GM18868 (cell line): ENCODE measurements at regions not wholly inside any gene's neighbourhood (a gene's known extent, or its start where the extent isn't known, plus 50 kb on each side); places are given as distances from the start of the nearest gene placed in this dataset.

ENCODE experiments used
- ATAC-seq: cut with Tn5 transposase; IDR thresholded peaks from one replicate; pipeline ENCODE4 v1.9.1; 2021; ENCODE audit warnings: mild to moderate bottlenecking, moderate library complexity; ENCODE audit not compliant: unreplicated experiment

GRCh38 chr6:21807299-21808044 lies 213.9 kb downstream of the SOX4 start:
- ATAC-seq = no peak

DNA sequence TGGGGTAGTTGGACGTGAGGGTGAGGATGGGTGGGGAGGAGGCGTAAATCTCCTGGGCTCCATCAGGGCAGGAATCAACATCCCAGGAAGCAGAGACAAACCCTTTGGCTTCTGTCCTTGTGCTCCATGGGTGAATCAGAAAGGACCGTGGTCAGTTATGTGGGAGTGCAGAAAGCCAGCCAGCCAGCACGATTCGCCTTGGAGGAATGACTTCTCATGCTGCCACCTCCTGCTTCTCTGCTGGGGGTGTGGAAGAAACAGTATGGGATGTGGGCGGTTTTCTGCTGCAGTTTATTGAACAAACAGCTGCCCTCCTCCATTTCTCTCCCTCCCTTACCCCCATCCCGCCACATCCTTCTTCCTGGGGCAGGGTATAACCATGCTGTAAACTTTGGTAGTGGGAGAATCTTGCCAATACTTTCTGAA lies 214.5 kb downstream of the SOX4 start:
- no peak for ATAC-seq

DNA sequence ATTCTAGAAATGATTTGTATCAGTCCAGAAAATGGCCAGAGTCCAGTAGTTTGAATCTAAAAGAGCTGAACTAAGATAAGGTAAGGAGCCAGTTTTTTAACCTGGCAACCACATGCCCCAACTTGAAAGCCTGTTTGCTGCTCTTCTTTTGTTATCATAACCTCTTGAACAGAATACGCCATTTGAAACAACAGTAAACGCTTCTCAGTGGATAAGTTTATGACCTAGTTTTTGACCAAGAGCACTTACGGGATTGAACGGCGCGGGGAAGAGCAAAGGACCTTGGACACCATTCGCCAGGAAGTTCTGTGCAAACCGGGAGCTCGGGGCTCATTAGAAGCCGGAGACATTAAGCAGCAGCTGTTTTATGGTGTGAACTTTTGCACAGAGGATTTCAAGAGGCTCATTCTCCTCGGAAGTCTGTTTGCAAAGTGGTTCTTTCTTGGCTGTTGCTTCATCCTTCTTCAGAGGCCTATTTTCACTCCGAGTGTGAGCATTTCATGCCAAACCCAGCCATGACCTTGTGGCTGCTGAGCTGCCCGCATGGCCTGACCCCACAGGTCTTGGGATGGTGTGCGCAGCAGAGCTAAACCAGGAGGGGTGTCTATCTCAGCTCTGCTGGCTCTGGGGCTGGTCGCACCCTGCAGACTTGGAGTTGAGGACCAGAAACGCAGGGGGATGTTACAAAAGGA lies 215.1 kb downstream of the SOX4 start:
- no peak for ATAC-seq

DNA sequence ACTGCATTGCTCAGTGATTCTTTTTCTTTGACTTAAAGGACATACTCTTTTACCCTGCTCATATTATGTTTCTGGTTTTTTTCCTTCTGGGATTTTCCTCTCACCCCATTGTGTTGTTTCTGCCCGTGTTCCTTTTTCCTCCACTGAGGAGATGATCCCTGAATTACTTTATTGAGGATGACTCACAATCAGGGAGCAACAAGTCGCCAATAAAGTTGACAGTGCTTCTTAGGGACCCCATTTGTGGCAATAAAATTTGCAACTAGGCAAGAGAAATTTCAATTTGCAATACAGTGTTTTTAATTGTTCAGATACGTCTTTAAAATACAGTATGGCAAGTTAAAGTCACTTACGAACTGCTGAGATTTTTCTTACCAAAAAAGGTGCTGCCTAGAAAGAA lies 217.9 kb downstream of the SOX4 start:
- ATAC-seq = no peak

- no peak for ATAC-seq
Observed at GRCh38 chr6:21816231-21816630, 222.7 kb downstream of the SOX4 start.

DNA sequence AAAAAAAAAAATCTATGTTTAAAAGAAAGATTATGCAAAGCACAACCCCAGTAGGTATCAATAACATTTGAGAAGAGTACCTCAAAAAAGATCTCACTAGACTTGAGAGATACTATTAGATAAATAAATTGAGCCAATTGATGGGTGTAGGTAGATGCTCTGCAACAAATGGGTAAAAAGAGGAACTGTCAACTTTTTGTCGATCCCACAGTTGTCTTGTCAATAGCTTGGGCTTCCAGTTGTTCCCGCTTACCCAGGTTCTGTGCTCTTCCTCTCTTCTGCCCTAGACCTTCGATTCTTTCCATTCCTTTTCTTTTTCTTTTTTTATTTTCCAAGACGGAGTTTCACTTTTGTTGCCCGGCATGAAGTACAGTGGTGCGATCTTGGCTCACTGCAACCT lies 226.9 kb downstream of the SOX4 start:
- ATAC-seq = no peak

GRCh38 chr6:21823371-21823770 lies 229.8 kb downstream of the SOX4 start:
- ATAC-seq = no peak

GRCh38 chr6:21824431-21825177 lies 231.1 kb downstream of the SOX4 start:
- no peak for ATAC-seq

DNA sequence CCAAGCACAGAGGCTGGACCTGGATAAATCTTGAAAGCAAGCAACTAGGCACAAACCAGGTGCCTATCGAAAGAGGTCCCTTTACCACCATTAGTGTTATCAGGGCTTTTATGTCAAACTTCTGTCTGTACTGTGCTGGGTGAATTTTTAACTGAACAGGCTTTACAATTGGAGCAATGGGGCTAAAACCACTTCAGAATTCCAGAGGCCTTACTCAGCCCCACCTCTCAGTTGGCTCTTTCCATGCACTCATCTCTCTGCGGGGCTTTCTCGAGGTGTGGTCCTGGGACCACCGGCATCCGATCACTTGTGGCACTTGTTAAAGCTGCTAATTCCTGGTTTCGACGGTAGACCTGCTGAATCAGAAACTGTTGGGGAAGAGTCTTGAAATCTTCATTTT lies 232.5 kb downstream of the SOX4 start:
- ATAC-seq = no peak

GRCh38 chr6:21826904-21827303 lies 233.4 kb downstream of the SOX4 start:
- no peak for ATAC-seq

DNA sequence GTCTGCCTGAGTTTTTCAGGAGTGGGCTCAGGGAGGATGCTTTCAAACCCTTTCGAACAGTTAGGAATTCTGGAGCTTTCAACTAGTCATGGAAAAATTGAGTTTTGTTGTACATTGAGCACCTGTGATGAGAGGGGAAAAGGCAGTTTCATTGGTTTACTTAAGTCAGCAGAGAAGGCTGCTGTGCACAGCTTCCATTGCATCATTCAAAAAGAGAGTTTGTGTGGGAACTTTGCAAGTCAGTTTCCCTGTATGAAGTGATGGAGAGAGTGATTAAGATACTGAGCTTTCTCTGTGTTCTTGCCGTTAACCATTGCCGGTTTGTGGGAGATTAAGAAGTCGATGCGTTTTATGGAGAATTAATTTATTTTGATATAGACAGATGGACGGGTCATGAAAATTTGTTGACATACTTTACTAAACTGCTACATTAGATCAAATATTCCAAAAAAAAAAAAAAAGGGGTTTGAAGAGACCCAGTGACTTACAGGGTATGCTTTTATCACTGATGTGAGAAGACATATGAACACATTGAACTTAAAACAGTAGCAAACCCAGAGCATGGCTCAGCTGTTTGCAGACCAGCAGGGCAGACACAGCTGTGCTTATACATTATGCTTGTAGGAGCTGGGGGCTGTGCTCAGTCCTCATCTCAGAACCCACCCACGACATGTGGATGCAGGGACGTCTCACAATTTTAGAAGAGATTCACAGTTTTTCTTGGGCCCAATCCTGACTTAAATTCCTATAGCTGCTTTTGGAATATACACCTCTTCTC lies 234.1 kb downstream of the SOX4 start:
- ATAC-seq = no peak

DNA sequence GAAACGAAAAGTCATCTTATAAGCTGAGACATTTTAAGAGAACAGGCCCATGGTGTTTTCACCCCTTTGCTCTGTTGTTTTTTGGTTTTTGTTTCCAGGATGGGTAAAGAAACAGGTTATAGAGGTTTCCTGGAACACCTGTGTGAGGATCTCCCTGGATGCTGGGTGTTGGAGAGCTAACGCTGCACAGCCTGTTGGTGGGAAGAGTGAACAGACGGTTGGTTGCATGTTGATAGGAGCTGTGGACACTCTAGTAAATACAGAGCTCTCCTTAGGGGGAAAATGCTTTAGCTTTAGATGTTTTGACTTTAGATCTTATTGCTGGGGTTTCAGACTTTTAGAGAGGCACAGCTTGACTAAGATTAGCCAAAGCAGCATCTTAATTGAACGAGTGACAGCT lies 235.2 kb downstream of the SOX4 start:
- no peak for ATAC-seq

- no peak for ATAC-seq
Observed at GRCh38 chr6:21829126-21829525, 235.6 kb downstream of the SOX4 start.

DNA sequence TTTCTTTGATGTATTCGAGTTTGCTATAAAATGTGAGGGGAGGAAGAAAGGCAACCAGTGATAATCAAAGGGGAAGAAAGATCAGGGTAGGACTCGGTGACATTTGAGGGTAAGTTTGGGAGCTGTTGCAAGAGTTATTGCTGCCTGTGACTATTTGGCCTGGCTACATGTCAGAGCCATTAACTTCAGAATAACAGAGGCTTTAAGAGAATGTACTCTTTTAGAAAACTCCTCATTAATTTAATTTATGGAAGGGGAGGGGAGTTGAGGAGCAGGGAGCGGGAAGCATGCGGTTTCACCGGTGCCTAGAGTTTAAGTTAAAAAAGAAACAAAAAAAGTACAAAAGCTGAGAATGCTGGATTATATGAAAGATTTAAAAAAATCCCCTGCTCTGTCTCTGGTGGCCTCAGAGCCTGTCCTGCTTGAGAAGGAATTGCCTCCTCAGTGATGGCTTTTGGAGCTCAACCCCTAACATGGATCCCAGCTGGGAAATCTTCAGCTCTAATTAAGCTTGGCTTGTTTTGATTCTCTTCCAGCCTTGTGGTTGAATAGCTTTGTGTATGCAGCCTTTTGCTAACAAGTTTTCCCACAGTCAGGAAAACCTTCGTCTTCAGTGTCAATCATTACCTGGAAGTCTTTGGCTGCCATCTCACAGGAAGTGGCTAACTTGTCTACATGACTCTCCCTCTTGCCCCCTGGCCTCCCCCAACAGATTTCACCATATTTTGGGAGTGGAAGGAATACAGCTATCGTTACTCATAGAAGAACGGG lies 238.2 kb downstream of the SOX4 start:
- ATAC-seq = no peak

- ATAC-seq = no peak
Observed at GRCh38 chr6:21836277-21836676, 242.7 kb downstream of the SOX4 start.

GRCh38 chr6:21836772-21837425 lies 243.3 kb downstream of the SOX4 start:
- no peak for ATAC-seq

GRCh38 chr6:21840428-21840827 lies 246.9 kb downstream of the SOX4 start:
- ATAC-seq = no peak

DNA sequence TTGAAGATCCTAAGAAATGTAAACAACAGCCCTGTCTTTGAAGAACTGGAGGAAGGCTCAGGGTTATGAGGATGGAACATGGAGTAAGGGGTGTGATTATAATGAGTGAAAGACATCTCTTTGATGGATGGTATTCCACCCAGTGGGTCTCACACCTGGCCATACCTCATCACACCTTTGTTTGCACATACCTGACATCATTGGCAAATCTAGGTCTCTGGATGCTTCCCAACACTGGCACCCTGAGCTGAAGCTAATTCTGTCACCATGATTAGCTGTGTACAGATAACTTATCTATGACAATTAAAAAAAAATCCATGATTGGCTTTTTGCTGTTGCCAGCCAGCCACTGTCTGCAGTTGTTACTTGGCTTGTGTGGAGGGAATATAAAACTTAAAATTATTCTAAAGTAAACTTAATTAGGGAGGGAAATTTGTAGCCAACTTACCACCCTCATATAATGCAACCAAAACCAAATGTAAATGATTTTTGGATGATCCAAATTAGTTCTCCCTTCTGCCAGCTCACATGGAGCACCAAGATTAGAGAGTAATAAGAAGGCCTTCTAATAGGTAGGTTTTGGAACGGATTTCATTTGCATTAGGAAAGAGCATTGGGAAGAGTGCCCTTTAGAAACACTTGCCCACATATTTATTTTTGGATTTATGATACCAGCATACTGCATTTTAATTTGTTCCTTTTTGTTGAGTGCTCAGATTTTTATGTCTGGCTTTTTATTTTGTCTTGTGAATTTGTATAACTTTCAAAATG lies 249.5 kb downstream of the SOX4 start:
- no peak for ATAC-seq
